Activated CD4-positive, alpha-beta T cell treated with anti-CD3 and anti-CD28 coated beads, Interleukin-2, amount 50 U/mL, for 48 hours (primary cell): ENCODE measurements at regions not wholly inside any gene's neighbourhood (a gene's known extent, or its start where the extent isn't known, plus 50 kb on each side); places are given as distances from the start of the nearest gene placed in this dataset.
"Not testable (repeated sequence)": the region's sequence is repeated elsewhere in the genome, so short reads cannot be mapped to it uniquely, and the experiment has no call there.

Source experiments
- DNase-seq, 2 experiments: peaks; one replicate each; pipeline ENCODE4 v3.0.0-alpha.2; 2020

GRCh38 chr3:157618075-157618760 lies 115.0 kb upstream of the VEPH1 start:
- DNase-seq, result no peak

DNA sequence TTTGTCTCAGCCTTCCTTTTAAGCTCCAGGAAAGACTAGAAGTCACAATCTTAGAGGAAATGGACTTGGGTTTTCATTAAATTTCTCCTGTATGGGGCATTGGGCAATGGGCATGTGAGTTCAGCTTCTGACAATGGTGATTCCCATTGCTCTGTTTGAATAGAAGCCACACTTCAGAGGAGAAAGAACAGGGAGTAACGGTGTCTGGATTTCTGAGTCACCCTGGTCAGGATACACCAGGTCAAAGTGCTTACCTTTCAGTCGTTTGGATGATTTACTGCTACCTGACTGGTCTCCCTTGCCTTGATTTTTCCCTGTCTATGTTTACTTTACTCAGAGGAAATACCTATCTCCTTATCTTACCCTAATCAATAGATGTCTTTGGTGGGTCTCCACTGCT lies 111.7 kb upstream of the VEPH1 start:
- no peak for DNase-seq

GRCh38 chr3:157611536-157612076 lies 108.4 kb upstream of the VEPH1 start:
- no peak for DNase-seq

DNA sequence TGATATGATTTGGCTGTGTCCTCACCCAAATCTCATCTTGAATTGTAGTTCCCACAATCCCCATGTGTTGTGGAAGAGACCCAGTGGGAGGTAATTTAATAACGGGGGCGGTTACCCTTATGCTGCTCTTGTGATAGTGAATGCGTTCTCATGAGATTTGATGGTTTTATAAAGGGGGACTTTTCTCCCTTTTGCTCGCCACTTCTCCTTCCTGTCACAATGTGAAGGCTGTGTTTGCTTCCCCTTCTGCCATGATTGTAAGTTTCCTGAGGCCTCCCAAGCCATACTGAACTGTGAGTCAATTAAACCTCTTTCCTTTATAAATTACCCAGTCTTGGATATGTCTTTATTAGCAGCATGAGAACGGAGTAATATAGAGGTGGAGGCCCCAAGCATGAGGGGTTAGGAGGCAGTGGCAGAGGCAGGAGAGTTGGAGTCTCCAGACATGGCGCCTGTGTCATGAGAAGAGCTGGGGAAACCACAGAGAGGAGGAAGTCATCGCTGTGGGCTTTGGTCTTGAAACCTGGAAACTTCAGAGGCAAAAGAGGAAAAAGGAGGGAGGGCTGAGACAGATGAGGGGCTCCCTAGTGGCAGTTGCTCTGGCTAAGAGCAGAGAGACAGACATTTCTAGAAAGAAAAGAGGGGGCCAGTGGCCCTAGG lies 107.8 kb upstream of the VEPH1 start:
- no peak for DNase-seq

DNA sequence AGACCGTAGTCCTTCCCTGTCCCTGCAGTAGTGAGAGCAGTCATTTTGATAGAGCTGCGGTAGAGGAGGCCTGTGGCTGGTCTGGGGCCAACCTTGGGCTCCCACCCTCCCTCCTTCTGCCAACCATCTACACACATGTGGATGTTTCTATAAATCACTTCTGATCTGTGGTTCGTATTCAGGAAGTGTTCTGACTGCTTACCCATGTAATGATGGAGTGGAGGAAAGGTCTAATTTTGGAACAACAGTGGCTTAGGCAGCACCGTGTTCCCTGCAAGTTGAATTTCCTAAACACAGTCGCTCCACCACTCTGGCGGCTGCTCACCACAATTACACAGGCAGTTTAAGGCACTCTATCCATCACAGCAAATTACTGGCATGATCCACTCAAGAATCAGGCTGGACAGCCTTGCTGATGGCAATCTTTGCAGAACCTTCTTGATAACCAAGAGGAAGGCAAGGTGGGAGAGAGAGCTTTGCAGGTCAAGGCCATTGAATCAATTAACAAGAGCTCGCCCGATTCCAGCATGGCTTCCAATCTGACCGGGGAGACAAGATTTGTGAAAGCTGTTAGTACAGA lies 104.7 kb upstream of the VEPH1 start:
- DNase-seq, result no peak

DNA sequence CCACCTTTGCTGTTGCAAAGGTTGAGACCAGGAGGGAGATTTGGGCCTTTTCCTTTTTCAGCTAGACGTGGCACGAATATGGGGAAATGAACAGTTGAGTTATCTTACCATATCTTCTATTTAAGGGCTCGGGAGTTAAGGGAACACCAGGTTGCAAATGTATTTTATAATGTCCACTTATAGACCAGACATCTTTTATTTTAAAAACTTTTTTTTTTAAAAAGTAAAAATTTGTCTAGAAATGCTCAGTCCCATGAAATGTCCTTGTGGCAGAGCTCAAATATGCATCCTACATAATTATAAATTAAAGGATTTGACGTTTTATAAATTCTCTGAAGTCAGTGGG lies 103.6 kb upstream of the VEPH1 start:
- DNase-seq, result no peak

DNA sequence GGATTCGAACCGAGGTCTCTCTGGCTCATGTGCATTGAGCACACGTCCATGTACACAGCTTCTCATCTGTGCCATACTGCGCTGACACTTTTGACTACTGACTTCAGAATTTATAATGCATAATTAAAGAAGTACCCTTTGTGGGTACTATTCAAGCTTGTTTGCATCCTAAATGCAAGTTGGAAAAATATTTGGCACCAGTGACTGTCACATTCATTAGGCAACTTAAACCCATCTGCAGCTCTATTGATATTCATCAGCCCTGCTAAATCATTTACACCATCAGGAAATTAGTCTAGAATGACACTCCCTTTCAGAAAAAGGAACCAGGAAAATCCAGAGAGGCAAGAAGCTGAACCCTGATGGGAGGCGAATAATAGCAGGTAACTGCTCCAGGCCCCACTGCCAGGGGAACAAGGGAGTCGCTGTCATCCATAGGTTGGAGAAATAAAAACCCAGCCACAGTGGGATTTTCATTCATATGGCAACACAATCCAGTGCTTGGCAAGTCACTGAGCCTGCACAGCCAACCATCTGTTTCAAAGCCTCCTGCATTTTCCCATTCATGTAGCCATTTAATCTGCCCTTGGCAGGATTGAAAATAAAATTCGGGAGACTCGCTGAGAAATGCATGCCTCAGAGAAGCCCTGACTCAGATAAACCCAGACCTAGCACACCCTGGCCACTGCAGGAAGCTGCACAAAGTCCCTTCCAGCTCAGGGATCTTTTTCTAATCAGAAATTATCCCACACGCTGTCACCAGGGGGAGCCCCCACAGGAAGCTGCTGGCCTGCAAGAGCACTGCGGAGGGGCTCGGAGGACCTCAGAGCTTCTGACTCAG lies 103.0 kb upstream of the VEPH1 start:
- DNase-seq, result peak; percentile 63 to 72

DNA sequence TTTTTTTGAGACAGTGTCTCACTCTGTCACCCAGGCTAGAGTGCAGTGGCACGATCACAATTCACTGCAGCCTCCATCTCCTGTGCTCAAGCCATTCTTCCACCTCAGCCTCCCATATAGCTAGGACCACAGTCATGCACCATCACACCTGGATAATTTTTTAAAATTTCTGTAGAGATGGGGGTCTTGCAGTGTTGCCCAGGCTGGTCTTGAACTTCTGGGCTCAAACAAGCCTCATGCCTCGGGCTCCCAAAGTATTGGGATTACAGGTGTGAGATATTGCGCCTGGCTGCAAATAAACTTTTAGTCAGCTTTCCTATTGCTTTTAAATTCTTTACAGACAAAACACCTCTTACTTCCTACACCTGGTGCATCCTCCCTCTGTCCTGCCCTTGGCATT lies 102.1 kb upstream of the VEPH1 start:
- no peak for DNase-seq

- DNase-seq, result no peak
Observed at GRCh38 chr3:157602424-157602823, 99.2 kb upstream of the VEPH1 start.

DNA sequence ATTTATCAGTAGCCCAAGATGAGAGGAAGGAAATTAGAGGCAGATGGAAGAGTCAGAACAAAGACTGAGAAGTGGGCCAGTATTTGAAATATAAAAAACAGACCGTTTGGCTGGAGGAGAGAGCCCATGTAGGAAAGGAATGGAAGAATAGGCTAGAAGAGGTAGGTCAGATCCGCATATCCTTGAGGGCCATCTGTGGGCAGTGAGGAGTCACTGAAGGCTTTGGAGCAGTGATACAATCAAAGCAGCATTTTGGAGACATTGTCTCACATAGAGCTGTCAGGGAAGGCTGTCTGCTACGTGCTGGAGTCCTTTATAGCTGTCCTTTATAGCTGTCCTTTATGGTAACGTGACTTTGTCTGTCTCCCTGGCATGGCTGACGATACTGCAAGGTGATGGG lies 92.0 kb upstream of the VEPH1 start:
- DNase-seq, result no peak

DNA sequence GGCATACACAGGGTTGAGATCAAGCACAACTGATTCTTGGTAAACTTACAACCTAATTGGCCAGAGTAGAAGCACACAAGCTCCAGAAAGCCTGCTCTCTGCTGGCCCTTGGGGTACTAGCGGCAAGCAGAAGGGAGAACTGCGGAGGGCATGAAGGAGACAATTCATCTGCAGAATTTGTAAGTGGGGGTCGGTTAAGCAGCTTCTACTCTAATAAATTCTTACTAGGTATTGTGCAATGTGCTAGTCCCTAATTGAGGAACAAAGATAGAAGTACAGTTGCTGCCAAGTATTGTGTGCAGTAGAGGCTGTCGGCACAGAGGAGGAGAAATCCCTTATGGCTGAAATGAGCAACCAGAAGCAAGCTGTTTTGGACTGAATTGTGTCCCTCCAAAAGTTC lies 91.2 kb upstream of the VEPH1 start:
- DNase-seq, result no peak

GRCh38 chr3:157592769-157593168 lies 89.6 kb upstream of the VEPH1 start:
- no peak for DNase-seq

GRCh38 chr3:157590273-157590672 lies 87.1 kb upstream of the VEPH1 start:
- DNase-seq, result no peak

DNA sequence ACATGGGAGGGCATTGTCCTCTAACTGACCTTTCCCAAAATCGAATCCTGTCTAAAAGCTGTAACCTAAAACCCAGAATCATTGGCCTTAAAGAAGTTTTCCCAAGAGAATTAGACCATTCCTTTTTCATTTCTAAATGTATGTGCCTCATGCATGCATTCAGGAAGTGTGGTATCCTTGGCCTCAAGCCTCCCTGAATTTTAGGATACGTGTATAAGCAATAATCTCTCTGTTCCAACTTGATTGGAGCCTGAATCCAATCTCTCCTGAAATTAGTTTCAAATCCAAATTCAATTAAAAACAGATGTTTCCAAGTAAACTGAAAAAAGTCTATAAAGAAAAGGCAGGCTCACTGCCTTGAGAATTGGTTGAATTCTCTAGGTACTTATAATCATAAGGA lies 86.0 kb upstream of the VEPH1 start:
- DNase-seq, result no peak

GRCh38 chr3:157588386-157589060 lies 85.3 kb upstream of the VEPH1 start:
- DNase-seq, result no peak

DNA sequence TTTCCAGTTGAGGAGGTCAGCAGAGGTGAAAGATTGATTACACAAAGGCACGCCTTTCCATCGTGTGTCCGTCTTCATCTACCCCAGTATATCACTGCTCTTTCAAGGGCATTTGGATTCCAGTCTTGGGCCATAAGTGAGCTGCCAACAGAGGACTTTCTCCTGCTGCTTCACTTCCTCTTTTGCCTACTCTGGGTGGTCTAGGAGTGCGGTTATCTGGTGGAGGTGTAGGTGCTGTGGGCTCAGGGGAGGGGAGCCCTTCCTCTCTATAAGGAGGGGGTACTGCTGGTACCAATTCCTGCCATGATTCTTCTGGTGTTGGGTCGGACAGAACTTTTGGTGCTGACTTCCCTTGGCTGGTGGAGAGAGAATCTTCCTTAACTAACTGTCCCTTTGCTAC lies 83.1 kb upstream of the VEPH1 start:
- DNase-seq, result no peak

GRCh38 chr3:157585386-157585785 lies 82.2 kb upstream of the VEPH1 start:
- DNase-seq, result no peak

- DNase-seq, result no peak
Observed at GRCh38 chr3:157582637-157582973, 79.4 kb upstream of the VEPH1 start.

- not testable (repeated sequence) for DNase-seq
Observed at GRCh38 chr3:157581956-157582636, 78.9 kb upstream of the VEPH1 start.

- DNase-seq, result no peak
Observed at GRCh38 chr3:157581371-157581770, 78.2 kb upstream of the VEPH1 start.

GRCh38 chr3:157578181-157578580 lies 75.0 kb upstream of the VEPH1 start:
- DNase-seq, result no peak

DNA sequence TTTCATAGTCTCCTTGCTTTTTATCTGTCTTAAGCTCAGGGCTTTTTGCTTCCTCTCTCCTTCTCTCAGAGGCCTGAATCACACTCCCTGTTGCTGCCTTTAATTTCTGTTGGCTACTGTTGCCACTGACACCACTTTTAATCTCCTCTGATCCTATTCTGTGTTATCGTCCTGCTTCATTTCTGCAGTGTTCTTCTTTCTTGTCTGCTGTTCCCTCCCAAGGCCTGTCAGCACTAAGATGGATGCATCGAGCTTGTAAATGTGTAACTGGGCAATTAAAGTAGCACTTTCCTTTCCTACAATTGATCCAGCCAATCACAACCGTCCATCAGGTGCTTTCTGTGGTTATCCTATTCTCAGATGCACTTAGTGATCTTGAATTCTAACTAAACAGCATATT lies 71.3 kb upstream of the VEPH1 start:
- DNase-seq, result no peak
